ENCODE measurements at regions not wholly inside any gene's neighbourhood (a gene's known extent, or its start where the extent isn't known, plus 50 kb on each side); places are given as distances from the start of the nearest gene placed in this dataset.

- Histone ChIP-seq H3K27ac (no peak overlapping the region), H3K9ac (no peak overlapping the region), H3F3A (ENCODE audit: low read depth) (no peaks in the 10 kb centered on the region), H3K9me3 (ENCODE audit: low read depth) (no peaks in the 10 kb centered on the region), H2AFZ (replicated peaks) (no peak overlapping the region), H3K4me1 (peaks cover 13% of the 10 kb centered on the region), H3K4me2 (no peak overlapping the region), H3K27me3 (no peaks in the 10 kb centered on the region), H3K4me3 (no peak overlapping the region), H4K20me1 (ENCODE audit: low read depth) (no peaks in the 10 kb centered on the region), H3K36me3 (no peaks in the 10 kb centered on the region), H3K79me2 (ENCODE audit: low read depth) (no peaks in the 10 kb centered on the region)
- TF ChIP-seq EZH2 (IDR thresholded peaks at IDR 0.05) (no peak), EZH2phosphoT487 (IDR thresholded peaks at IDR 0.05) (no peak)
- TF ChIP-seq, protein P1, sequence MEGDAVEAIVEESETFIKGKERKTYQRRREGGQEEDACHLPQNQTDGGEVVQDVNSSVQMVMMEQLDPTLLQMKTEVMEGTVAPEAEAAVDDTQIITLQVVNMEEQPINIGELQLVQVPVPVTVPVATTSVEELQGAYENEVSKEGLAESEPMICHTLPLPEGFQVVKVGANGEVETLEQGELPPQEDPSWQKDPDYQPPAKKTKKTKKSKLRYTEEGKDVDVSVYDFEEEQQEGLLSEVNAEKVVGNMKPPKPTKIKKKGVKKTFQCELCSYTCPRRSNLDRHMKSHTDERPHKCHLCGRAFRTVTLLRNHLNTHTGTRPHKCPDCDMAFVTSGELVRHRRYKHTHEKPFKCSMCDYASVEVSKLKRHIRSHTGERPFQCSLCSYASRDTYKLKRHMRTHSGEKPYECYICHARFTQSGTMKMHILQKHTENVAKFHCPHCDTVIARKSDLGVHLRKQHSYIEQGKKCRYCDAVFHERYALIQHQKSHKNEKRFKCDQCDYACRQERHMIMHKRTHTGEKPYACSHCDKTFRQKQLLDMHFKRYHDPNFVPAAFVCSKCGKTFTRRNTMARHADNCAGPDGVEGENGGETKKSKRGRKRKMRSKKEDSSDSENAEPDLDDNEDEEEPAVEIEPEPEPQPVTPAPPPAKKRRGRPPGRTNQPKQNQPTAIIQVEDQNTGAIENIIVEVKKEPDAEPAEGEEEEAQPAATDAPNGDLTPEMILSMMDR (IDR thresholded peaks at IDR 0.05): no peak
- Mint-ChIP-seq H3K27ac (no peak overlapping the region), H3K4me3 (peak overlapping the region; percentile 30), H3K9me3 (peaks cover 33% of the 10 kb centered on the region), H3K36me3 (peaks cover 2% of the 10 kb centered on the region), H3K4me1 (peaks cover 17% of the 10 kb centered on the region), H3K27me3 (ENCODE audit: insufficient read depth, low read depth) (peaks cover 9% of the 10 kb centered on the region)
- no peak for DNase-seq (ENCODE audit: low spot score)
These were observed 117.7 kb upstream of the ETS2 start for GRCh38 chr21:38688068-38688467.

- peaks cover 9% of the 10 kb centered on the region for H3K27me3 Mint-ChIP-seq (ENCODE audit: insufficient read depth, low read depth)
- H4K20me1 ChIP-seq (ENCODE audit: low read depth): no peaks in the 10 kb centered on the region
- no peaks in the 10 kb centered on the region for H3K4me1 ChIP-seq
- H3K9me3 ChIP-seq (ENCODE audit: low read depth): no peaks in the 10 kb centered on the region
- DNase-seq (ENCODE audit: low spot score): no peak
- H3K36me3 Mint-ChIP-seq: no peaks in the 10 kb centered on the region
- no peaks in the 10 kb centered on the region for H3F3A ChIP-seq (ENCODE audit: low read depth)
- H3K4me3 ChIP-seq: no peak overlapping the region
- H3K4me2 ChIP-seq: no peak overlapping the region
- no peak for TF ChIP-seq EZH2phosphoT487 (IDR thresholded peaks at IDR 0.05)
- TF ChIP-seq, protein P1 (IDR thresholded peaks at IDR 0.05): no peak
- TF ChIP-seq EZH2 (IDR thresholded peaks at IDR 0.05): no peak
- H3K27ac ChIP-seq: no peak overlapping the region
- H3K27ac Mint-ChIP-seq: no peak overlapping the region
- peaks cover 23% of the 10 kb centered on the region for H3K9me3 Mint-ChIP-seq
- no peaks in the 10 kb centered on the region for H3K4me1 Mint-ChIP-seq
- H3K4me3 Mint-ChIP-seq: no peak overlapping the region
- no peaks in the 10 kb centered on the region for H3K36me3 ChIP-seq
- no peaks in the 10 kb centered on the region for H3K79me2 ChIP-seq (ENCODE audit: low read depth)
- H3K27me3 ChIP-seq: no peaks in the 10 kb centered on the region
- no peak overlapping the region for H3K9ac ChIP-seq
- H2AFZ ChIP-seq (replicated peaks): no peak overlapping the region
These were observed 114.1 kb upstream of the ETS2 start for GRCh38 chr21:38691631-38692030.

GRCh38 chr21:38696579-38696978 is 109.2 kb upstream of the ETS2 start:
- no peaks in the 10 kb centered on the region for H3F3A ChIP-seq (ENCODE audit: low read depth)
- no peak for TF ChIP-seq EZH2 (IDR thresholded peaks at IDR 0.05)
- TF ChIP-seq EZH2phosphoT487 (IDR thresholded peaks at IDR 0.05): no peak
- TF ChIP-seq, protein P1 (IDR thresholded peaks at IDR 0.05): no peak
- H2AFZ ChIP-seq (replicated peaks): no peak overlapping the region
- no peaks in the 10 kb centered on the region for H3K36me3 ChIP-seq
- H3K36me3 Mint-ChIP-seq: no peaks in the 10 kb centered on the region
- no peaks in the 10 kb centered on the region for H3K4me1 Mint-ChIP-seq
- peaks cover 5% of the 10 kb centered on the region for H3K27me3 Mint-ChIP-seq (ENCODE audit: insufficient read depth, low read depth)
- peaks cover 11% of the 10 kb centered on the region for H3K9me3 Mint-ChIP-seq
- no peak for DNase-seq (ENCODE audit: low spot score)
- no peaks in the 10 kb centered on the region for H3K9me3 ChIP-seq (ENCODE audit: low read depth)
- no peak overlapping the region for H3K27ac Mint-ChIP-seq
- H3K79me2 ChIP-seq (ENCODE audit: low read depth): no peaks in the 10 kb centered on the region
- H3K9ac ChIP-seq: no peak overlapping the region
- no peak overlapping the region for H3K27ac ChIP-seq
- H3K4me2 ChIP-seq: no peak overlapping the region
- H4K20me1 ChIP-seq (ENCODE audit: low read depth): no peaks in the 10 kb centered on the region
- no peaks in the 10 kb centered on the region for H3K27me3 ChIP-seq
- no peak overlapping the region for H3K4me3 ChIP-seq
- H3K4me3 Mint-ChIP-seq: no peak overlapping the region
- H3K4me1 ChIP-seq: no peaks in the 10 kb centered on the region
